Activated T-helper 1 cell treated with anti-CD3 and anti-CD28 coated beads, Interleukin-2, amount 50 U/mL, for 16 hours (primary cell): ENCODE measurements at regions not wholly inside any gene's neighbourhood (a gene's known extent, or its start where the extent isn't known, plus 50 kb on each side); places are given as distances from the start of the nearest gene placed in this dataset.

Source experiments
- DNase-seq, 2 donors: peaks; one replicate each; pipeline ENCODE4 v3.0.0-alpha.2; 2020; ENCODE audit warnings: low read depth in 1 of 2, low spot score in 1 of 2

GRCh38 chr9:90420768-90421513 is 221.7 kb downstream of the DIRAS2 start:
- no peak for DNase-seq

- DNase-seq = no peak
Observed at GRCh38 chr9:90421786-90422185, 220.8 kb downstream of the DIRAS2 start.

GRCh38 chr9:90423661-90424193 is 218.9 kb downstream of the DIRAS2 start:
- no peak for DNase-seq

GRCh38 chr9:90428517-90428916 is 214.1 kb downstream of the DIRAS2 start:
- no peak for DNase-seq

GRCh38 chr9:90432951-90433350 is 209.7 kb downstream of the DIRAS2 start:
- DNase-seq = no peak

GRCh38 chr9:90433398-90433941 is 209.2 kb downstream of the DIRAS2 start:
- DNase-seq = no peak

- DNase-seq = no peak
Observed at GRCh38 chr9:90441814-90442213, 200.8 kb downstream of the DIRAS2 start.

- DNase-seq = no peak
Observed at GRCh38 chr9:90442723-90443122, 199.9 kb downstream of the DIRAS2 start.

GRCh38 chr9:90444609-90445204 is 197.9 kb downstream of the DIRAS2 start:
- DNase-seq = no peak

GRCh38 chr9:90445391-90445790 is 197.2 kb downstream of the DIRAS2 start:
- no peak for DNase-seq

GRCh38 chr9:90446200-90446948 is 196.2 kb downstream of the DIRAS2 start:
- no peak for DNase-seq

GRCh38 chr9:90447773-90448172 is 194.9 kb downstream of the DIRAS2 start:
- DNase-seq = no peak

GRCh38 chr9:90449213-90449925 is 193.3 kb downstream of the DIRAS2 start:
- no peak for DNase-seq

- DNase-seq = no peak
Observed at GRCh38 chr9:90451804-90452203, 190.8 kb downstream of the DIRAS2 start.

GRCh38 chr9:90455316-90455715 is 187.3 kb downstream of the DIRAS2 start:
- no peak for DNase-seq

- DNase-seq = no peak
Observed at GRCh38 chr9:90457386-90458190, 185.0 kb downstream of the DIRAS2 start.

- no peak for DNase-seq
Observed at GRCh38 chr9:90458485-90458884, 184.1 kb downstream of the DIRAS2 start.

GRCh38 chr9:90459321-90459720 is 183.3 kb downstream of the DIRAS2 start:
- DNase-seq = no peak

- DNase-seq = no peak
Observed at GRCh38 chr9:90460220-90460619, 182.4 kb downstream of the DIRAS2 start.

- DNase-seq = no peak
Observed at GRCh38 chr9:90464978-90465377, 177.6 kb downstream of the DIRAS2 start.
